ENCODE measurements at regions not wholly inside any gene's neighbourhood (a gene's known extent, or its start where the extent isn't known, plus 50 kb on each side); places are given as distances from the start of the nearest gene placed in this dataset.

DNA sequence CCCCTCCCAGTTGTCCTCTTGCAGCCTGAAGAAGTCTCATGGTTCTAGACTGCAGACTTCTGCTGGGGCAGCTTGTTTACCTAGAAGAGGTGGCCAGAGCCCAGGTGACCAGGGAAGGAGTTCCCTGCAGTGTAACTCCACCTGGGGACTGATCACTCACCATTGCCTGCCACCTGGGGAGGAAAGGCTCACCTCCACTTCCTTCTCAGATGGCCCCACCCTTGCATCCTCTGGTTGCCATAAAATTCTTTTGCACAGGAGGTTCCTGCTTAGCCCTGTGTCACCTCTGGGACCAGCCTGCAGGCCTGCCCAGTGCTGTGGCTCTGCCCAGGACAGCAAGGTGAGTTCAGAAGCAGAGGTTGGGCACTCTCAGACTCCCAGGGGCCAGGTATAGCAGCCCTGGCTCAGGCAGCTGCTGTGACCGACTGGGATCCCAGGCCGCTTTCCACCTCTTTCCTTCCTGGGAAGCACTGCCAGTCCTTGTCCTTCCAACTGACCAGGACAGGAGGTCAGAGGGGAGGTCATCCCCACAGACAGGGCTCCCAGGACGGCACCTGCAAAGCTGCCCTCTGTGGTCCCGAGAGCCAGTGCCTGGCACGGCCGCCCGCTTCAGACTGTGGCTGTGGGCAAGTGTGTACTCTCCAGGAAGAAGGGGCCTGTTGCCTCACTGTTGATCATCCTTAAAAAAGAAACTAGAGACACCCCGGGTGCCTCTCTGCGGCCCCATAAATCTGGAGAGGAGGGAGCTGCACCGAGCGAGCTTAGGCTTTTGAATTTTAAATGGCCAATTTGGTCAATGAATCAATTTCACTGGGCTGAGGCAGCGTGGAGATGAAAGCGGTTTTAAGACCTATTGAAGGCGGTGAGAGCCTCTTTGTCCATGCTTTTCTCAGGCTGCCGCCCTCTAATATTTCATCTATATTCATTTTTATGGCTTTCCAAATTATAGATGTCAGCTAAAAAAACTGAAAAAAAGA is 79.5 kb upstream of the C14orf180 start:
- Mint-ChIP-seq H3K36me3 (ENCODE audit: low read depth) (no peaks in the 10 kb centered on the region), H3K27ac (no peak overlapping the region), H3K4me1 (ENCODE audit: low read depth) (no peaks in the 10 kb centered on the region), H3K27me3 (ENCODE audit: insufficient read depth) (peaks cover 2% of the 10 kb centered on the region), H3K9me3 (peaks cover 18% of the 10 kb centered on the region), H3K4me3 (no peak overlapping the region)
- intact Hi-C loops (cut with micrococcal nuclease): no loop called here
- no peak for DNase-seq (ENCODE audit: low spot score)

DNA sequence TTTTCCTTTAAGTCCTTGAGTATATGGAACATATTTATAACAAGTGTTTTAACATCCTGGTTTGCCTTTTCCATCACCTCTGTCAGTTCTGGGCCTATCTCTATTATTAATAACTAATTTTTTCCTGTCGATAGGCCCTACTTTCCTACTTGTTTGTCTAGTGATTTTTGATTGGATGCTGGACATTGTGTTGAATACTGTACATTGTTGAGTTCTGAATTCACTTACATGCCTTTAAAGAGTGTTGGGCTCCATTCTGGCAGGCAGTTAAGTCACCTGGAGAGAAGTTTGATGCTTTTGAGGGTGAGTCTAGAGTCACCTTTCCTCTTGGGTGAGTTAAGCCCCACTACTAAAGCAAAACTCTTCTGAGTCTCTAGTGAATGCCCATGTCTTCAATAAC is 77.5 kb upstream of the C14orf180 start:
- Mint-ChIP-seq H3K9me3 (peaks cover 13% of the 10 kb centered on the region), H3K4me3 (no peak overlapping the region), H3K36me3 (ENCODE audit: low read depth) (no peaks in the 10 kb centered on the region), H3K27me3 (ENCODE audit: insufficient read depth) (peaks cover 2% of the 10 kb centered on the region), H3K27ac (no peak overlapping the region), H3K4me1 (ENCODE audit: low read depth) (no peaks in the 10 kb centered on the region)
- no peak for DNase-seq (ENCODE audit: low spot score)
- intact Hi-C loops (cut with micrococcal nuclease): no loop called here

DNA sequence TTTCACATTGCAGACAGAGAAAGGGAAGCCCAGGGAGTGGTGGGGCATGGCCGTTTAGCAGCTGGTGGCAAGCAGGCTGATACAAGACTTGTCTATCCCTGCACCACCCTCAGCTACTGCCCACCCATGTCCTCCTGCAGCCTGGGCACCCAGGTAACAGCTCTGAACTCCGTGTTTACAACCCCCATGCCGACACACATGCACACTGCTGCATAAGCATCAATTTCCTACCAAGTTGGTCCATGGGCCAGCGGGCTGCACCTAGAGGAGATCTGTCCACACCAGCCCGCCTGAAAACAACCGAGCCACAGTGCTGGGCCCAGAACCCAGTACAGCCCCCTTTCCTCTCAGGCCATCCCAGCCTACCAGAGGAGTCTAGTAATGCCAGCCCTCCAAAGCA is 75.9 kb upstream of the C14orf180 start:
- intact Hi-C loops (cut with micrococcal nuclease): no loop called here
- H3K9me3 Mint-ChIP-seq: peaks cover 13% of the 10 kb centered on the region
- H3K27ac Mint-ChIP-seq: no peak overlapping the region
- H3K36me3 Mint-ChIP-seq (ENCODE audit: low read depth): no peaks in the 10 kb centered on the region
- no peaks in the 10 kb centered on the region for H3K4me1 Mint-ChIP-seq (ENCODE audit: low read depth)
- H3K27me3 Mint-ChIP-seq (ENCODE audit: insufficient read depth): peaks cover 6% of the 10 kb centered on the region
- no peak overlapping the region for H3K4me3 Mint-ChIP-seq
- DNase-seq (ENCODE audit: low spot score): no peak

GRCh38 chr14:104504172-104504735 is 75.3 kb upstream of the C14orf180 start:
- H3K27me3 Mint-ChIP-seq (ENCODE audit: insufficient read depth): peaks cover 6% of the 10 kb centered on the region
- DNase-seq (ENCODE audit: low spot score): no peak
- H3K4me1 Mint-ChIP-seq (ENCODE audit: low read depth): no peaks in the 10 kb centered on the region
- intact Hi-C loops (cut with micrococcal nuclease): no loop called here
- no peaks in the 10 kb centered on the region for H3K36me3 Mint-ChIP-seq (ENCODE audit: low read depth)
- H3K4me3 Mint-ChIP-seq: no peak overlapping the region
- H3K9me3 Mint-ChIP-seq: peaks cover 13% of the 10 kb centered on the region
- no peak overlapping the region for H3K27ac Mint-ChIP-seq

DNA sequence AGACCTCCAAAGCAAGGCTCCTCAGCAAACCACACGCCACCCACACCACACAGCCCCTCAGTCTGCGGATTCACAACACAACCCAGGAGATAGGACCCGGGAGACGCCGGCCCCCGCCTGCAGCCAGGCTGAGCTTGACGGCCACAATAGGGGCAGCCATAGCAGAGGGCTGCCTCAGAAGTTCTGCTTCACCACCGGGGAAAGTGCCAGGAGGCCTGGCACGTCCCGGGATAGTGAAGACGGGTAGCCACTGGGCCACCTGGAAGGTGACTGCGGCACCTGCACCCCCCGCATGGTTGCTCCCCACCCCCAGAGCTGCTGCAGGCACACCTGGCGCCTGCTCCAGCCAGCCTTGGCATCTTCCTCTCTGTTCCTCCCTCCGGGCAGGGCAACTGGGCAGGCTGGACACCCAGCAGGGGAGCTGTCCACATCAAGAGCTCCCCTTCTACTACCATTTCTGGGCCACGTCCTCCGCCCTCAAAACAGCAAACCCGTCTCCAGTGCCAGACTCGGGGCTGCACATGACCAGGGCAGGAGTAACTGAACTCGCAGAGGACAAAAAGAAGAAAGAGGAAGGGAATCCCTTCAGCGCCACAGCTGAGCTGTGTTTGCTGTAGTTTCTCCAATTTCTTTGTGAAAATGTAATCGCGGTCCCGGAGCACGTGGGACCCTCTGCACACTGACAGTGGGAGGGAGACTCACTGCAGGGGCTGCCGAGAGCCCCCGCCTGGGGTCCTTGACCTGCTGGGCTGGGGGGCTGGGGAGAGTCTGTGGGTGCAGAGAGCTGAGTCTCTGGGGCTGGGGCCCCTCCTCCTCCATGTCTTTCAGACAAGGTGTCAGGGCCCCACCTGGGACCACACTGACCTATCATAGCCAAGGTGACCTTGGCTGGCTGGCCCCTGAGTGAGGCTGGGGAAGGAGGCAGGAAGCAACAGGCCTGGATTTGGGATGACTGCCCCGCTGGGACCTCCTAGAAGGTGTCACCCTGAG is 74.2 kb upstream of the C14orf180 start:
- Mint-ChIP-seq H3K27ac (no peak overlapping the region), H3K36me3 (ENCODE audit: low read depth) (no peaks in the 10 kb centered on the region), H3K9me3 (peaks cover 13% of the 10 kb centered on the region), H3K4me1 (ENCODE audit: low read depth) (no peaks in the 10 kb centered on the region), H3K27me3 (ENCODE audit: insufficient read depth) (peaks cover 6% of the 10 kb centered on the region), H3K4me3 (no peak overlapping the region)
- intact Hi-C loops (cut with micrococcal nuclease): no loop called here
- no peak for DNase-seq (ENCODE audit: low spot score)

- H3K4me3 Mint-ChIP-seq: no peak overlapping the region
- intact Hi-C loops (cut with micrococcal nuclease): no loop called here
- peaks cover 13% of the 10 kb centered on the region for H3K9me3 Mint-ChIP-seq
- no peaks in the 10 kb centered on the region for H3K4me1 Mint-ChIP-seq (ENCODE audit: low read depth)
- H3K36me3 Mint-ChIP-seq (ENCODE audit: low read depth): no peaks in the 10 kb centered on the region
- peaks cover 6% of the 10 kb centered on the region for H3K27me3 Mint-ChIP-seq (ENCODE audit: insufficient read depth)
- DNase-seq (ENCODE audit: low spot score): no peak
- no peak overlapping the region for H3K27ac Mint-ChIP-seq
Measured at GRCh38 chr14:104506461-104507253, 72.9 kb upstream of the C14orf180 start.

DNA sequence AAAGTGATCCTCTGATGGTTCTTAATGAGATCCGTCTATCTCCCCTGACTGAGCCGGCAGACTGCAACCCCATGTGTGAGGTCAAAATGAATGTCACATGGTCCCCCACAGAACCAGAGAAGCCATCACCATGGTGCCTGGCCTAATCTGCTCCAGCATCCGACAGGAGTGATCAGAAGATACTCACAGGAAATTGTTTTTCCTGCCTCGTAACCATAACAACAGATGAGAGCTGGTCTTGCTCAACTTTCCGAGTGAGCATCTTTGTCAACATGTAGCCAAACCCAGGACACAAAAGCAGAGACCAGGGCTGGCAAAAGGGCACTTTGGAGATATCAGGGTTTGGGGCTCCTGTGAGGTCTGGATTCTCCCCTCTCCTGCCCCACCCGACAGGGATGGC is 72.1 kb upstream of the C14orf180 start:
- intact Hi-C loops (cut with micrococcal nuclease): no loop called here
- Mint-ChIP-seq H3K36me3 (ENCODE audit: low read depth) (no peaks in the 10 kb centered on the region), H3K27ac (no peak overlapping the region), H3K4me3 (no peak overlapping the region), H3K9me3 (peaks cover 8% of the 10 kb centered on the region), H3K27me3 (ENCODE audit: insufficient read depth) (peaks cover 6% of the 10 kb centered on the region), H3K4me1 (ENCODE audit: low read depth) (no peaks in the 10 kb centered on the region)
- DNase-seq (ENCODE audit: low spot score): no peak

DNA sequence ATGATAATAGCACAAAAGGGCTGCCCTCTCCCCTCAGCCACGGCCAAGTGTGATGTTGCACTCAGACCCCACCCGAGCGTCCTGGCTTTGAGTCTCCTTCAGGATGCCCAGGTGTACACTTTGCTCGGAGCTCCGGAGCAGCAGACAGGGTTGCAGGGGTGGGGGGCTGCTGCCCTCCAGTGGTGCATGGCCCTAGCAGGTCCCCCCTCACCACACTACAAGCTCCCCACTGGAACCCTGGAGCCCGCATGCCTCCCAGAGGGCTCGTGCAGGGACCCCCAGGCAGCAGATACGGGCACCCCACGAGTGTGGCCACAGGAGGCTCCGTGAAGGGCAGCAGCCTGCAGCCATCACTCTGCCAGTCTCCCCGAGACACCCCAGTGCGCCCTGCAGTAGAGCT is 69.9 kb upstream of the C14orf180 start:
- Mint-ChIP-seq H3K36me3 (ENCODE audit: low read depth) (no peaks in the 10 kb centered on the region), H3K4me1 (ENCODE audit: low read depth) (no peaks in the 10 kb centered on the region), H3K9me3 (no peaks in the 10 kb centered on the region), H3K27me3 (ENCODE audit: insufficient read depth) (peaks cover 5% of the 10 kb centered on the region), H3K27ac (no peak overlapping the region), H3K4me3 (no peak overlapping the region)
- intact Hi-C loops (cut with micrococcal nuclease): no loop called here
- DNase-seq (ENCODE audit: low spot score): no peak

DNA sequence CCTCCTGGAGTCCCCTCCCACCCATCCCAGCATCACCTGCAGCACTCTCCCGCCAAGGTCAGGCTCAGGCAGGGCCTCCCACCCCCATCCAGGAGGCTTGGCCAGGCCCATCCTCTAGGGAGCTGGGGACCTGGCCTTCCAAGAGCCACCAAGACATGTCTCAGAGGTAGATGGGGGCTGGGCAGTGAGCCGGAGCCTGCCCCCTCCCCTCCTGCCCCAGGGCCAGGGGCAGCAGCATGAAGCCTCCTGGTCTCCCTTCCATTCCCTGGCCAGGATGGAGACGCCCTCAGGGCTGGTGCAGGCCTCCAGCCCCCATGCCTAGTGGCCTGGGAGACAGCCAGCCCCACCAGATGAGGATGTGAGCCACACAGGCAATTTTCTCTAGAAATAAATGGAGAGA is 69.3 kb upstream of the C14orf180 start:
- H3K4me1 Mint-ChIP-seq (ENCODE audit: low read depth): no peaks in the 10 kb centered on the region
- intact Hi-C loops (cut with micrococcal nuclease): no loop called here
- H3K36me3 Mint-ChIP-seq (ENCODE audit: low read depth): no peaks in the 10 kb centered on the region
- no peak overlapping the region for H3K27ac Mint-ChIP-seq
- peaks cover 5% of the 10 kb centered on the region for H3K27me3 Mint-ChIP-seq (ENCODE audit: insufficient read depth)
- H3K4me3 Mint-ChIP-seq: no peak overlapping the region
- H3K9me3 Mint-ChIP-seq: no peaks in the 10 kb centered on the region
- no peak for DNase-seq (ENCODE audit: low spot score)

DNA sequence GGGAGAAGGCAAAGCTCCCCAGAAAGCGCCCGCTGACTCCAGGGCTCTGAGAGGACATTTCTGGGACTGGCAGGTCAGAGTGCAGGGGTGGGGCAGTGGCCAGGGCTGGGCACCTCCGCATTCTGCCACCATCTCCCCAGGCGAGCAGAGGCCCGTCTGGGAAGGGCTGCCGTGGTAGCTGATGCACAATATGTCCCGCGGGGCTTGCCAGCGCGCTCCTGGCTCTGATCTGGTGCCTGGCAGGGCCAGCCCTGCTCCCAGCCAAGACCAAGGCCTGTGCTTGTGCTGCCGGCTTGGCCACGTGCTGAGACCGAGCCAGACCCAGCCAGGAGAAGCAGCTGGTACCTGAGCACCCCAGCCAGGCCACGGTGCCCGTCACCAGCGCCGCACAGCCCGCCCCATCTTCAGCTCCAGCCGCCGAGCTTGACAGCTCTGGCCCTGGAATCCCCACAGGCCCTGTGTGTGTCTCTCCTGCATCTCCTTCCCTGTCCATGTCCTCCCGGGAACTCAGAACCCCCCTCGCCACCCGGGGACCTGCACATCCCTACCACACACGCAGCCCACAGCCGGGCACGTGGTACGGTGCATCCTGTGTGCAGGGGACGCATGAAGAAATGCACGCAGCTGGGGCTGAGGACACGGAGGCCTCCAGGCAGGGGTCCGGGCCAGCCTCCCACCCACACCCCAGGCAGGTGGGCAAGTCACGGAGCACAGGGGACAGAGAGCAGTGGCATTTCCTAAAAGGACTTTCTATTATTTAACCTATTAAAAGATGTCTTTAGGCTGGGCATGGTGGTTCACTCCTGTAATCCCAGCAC is 68.6 kb upstream of the C14orf180 start:
- intact Hi-C loops (cut with micrococcal nuclease): no loop called here
- Mint-ChIP-seq H3K9me3 (no peaks in the 10 kb centered on the region), H3K27me3 (ENCODE audit: insufficient read depth) (peaks cover 5% of the 10 kb centered on the region), H3K27ac (no peak overlapping the region), H3K4me1 (ENCODE audit: low read depth) (no peaks in the 10 kb centered on the region), H3K4me3 (no peak overlapping the region), H3K36me3 (ENCODE audit: low read depth) (no peaks in the 10 kb centered on the region)
- no peak for DNase-seq (ENCODE audit: low spot score)

DNA sequence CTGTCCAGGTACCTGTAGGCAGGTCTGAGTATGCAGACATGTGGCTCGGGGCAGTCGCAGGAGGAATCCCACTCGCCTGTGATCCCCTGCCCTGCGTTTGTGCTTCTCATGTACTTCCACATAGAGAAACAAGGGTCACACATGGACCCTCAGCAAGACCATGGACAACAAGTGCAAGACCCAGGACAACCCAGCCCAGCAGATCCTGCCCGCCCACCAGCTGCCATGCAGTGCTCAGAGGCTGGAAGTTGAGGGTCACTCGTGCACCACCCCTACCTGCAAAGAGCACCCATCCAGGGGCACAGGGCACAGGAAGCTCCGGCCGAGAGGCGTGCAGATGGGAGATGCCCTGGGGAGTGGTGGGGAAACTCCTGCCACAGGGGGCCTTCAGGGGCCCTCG is 67.5 kb upstream of the C14orf180 start:
- no peak for DNase-seq (ENCODE audit: low spot score)
- Mint-ChIP-seq H3K4me1 (ENCODE audit: low read depth) (no peaks in the 10 kb centered on the region), H3K27me3 (ENCODE audit: insufficient read depth) (peaks cover 5% of the 10 kb centered on the region), H3K27ac (no peak overlapping the region), H3K36me3 (ENCODE audit: low read depth) (no peaks in the 10 kb centered on the region), H3K9me3 (no peaks in the 10 kb centered on the region), H3K4me3 (no peak overlapping the region)
- intact Hi-C loops (cut with micrococcal nuclease): no loop called here
